IMR-90 (cell line): ENCODE measurements at regions not wholly inside any gene's neighbourhood (a gene's known extent, or its start where the extent isn't known, plus 50 kb on each side); places are given as distances from the start of the nearest gene placed in this dataset.

Experiments
- ATAC-seq: fragments of 200-7000 bp; cut with Tn5 transposase; 2 replicates; pipeline ENCODE4 v1.9.1; 2020; ENCODE audit warnings: low read depth, mild to moderate bottlenecking, moderate library complexity
- BruUV-seq: library from RNA; stranded (reverse); fragments of 400-500 nt; replicated peaks from 2 replicates; lab custom pipeline; 2021; lab: Mats Ljungman, UMichigan
- CTCF ChIA-PET: fragments of 300-600 bp; formaldehyde crosslinking; extraction: SDS; loops from one replicate; lab custom pipeline; 2021; ENCODE audit warnings: antibody characterized with exemption; lab: Yijun Ruan, JAX
- POLR2A ChIA-PET: fragments of 300-600 bp; sonication (Branson Sonifier 250); formaldehyde crosslinking; loops from one replicate; lab custom pipeline; 2022; ENCODE audit warnings: antibody characterized with exemption; ENCODE audit not compliant: unreplicated experiment; lab: Charles Lee
- DNase-seq: peaks from one replicate; pipeline ENCODE4 v3.0.0; 2013
- H2AFZ ChIP-seq: replicated peaks from 2 replicates; pipeline ENCODE3; 2013; ENCODE audit warnings: low read length, mild to moderate bottlenecking; ENCODE audit not compliant: poor library complexity
- H2AK5ac ChIP-seq: 2 replicates; pipeline ENCODE4 v1.6.1; 2013; ENCODE audit warnings: low read depth, low read length, inconsistent platforms
- H2AK9ac ChIP-seq: replicated peaks from 2 replicates; pipeline ENCODE3; 2013; ENCODE audit warnings: mild to moderate bottlenecking, low read depth, low read length, moderate library complexity; ENCODE audit not compliant: poor library complexity
- H2BK120ac ChIP-seq: 2 replicates; pipeline ENCODE4 v1.6.1; 2013; ENCODE audit warnings: low read depth, low read length, inconsistent platforms
- H2BK15ac ChIP-seq: 3 replicates; pipeline ENCODE4 v1.6.1; 2013; ENCODE audit warnings: low read depth, low read length, inconsistent platforms
- H2BK20ac ChIP-seq: 2 replicates; pipeline ENCODE4 v1.6.1; 2013; ENCODE audit warnings: low read depth, mild to moderate bottlenecking, inconsistent platforms, low read length, moderate library complexity
- H2BK5ac ChIP-seq: 2 replicates; pipeline ENCODE4 v1.6.1; 2013; ENCODE audit warnings: mild to moderate bottlenecking, low read depth, low read length, inconsistent platforms; ENCODE audit not compliant: poor library complexity, severe bottlenecking
- H3K14ac ChIP-seq: replicated peaks from 2 replicates; pipeline ENCODE4 v1.6.1; 2013; ENCODE audit warnings: low read depth, low read length, inconsistent platforms
- H3K18ac ChIP-seq: 2 replicates; pipeline ENCODE4 v1.6.1; 2013; ENCODE audit warnings: low read depth, low read length, control low read depth
- H3K23ac ChIP-seq: 2 replicates; pipeline ENCODE4 v1.6.1; 2013; ENCODE audit warnings: low read depth, low read length, inconsistent platforms
- H3K27ac ChIP-seq: 2 replicates; pipeline ENCODE4 v1.5.1; 2013; ENCODE audit warnings: mild to moderate bottlenecking, control low read depth, low read length; ENCODE audit not compliant: insufficient read depth
- H3K27me3 ChIP-seq: 2 replicates; pipeline ENCODE4 v1.6.1; 2013; ENCODE audit warnings: low read length; ENCODE audit not compliant: control insufficient read depth, insufficient read depth
- H3K36me3 ChIP-seq: 2 replicates; pipeline ENCODE4 v1.6.1; 2013; ENCODE audit warnings: low read length, mixed read lengths; ENCODE audit not compliant: control insufficient read depth, insufficient read depth
- H3K4ac ChIP-seq: 2 replicates; pipeline ENCODE4 v1.6.1; 2013; ENCODE audit warnings: low read depth, low read length, inconsistent platforms
- H3K4me1 ChIP-seq: 2 replicates; pipeline ENCODE4 v1.6.1; 2013; ENCODE audit warnings: low read length, mixed read lengths; ENCODE audit not compliant: control insufficient read depth, insufficient read depth
- H3K4me2 ChIP-seq: 2 replicates; pipeline ENCODE4 v1.6.1; 2013; ENCODE audit warnings: low read depth, mild to moderate bottlenecking, control low read depth, low read length, moderate library complexity
- H3K4me3 ChIP-seq: 2 replicates; pipeline ENCODE4 v1.5.1; 2013; ENCODE audit warnings: low read depth, mild to moderate bottlenecking, control low read depth, low read length, moderate library complexity; ENCODE audit not compliant: insufficient read depth
- H3K56ac ChIP-seq: 2 replicates; pipeline ENCODE4 v1.6.1; 2013; ENCODE audit warnings: low read length, inconsistent platforms; ENCODE audit not compliant: insufficient read depth; ENCODE audit errors: extremely low read depth
- H3K79me1 ChIP-seq, 2 experiments: 2 replicates each; pipeline ENCODE4 v1.6.1; 2013; ENCODE audit warnings: low read length in 2 of 2, inconsistent platforms in 1 of 2, low read depth in 1 of 2
- H3K9ac ChIP-seq: 2 replicates; pipeline ENCODE4 v1.6.1; 2013; ENCODE audit warnings: low read depth, low read length, control low read depth
- H3K9me1 ChIP-seq: 2 replicates; pipeline ENCODE4 v1.6.1; 2013; ENCODE audit warnings: low read length, inconsistent platforms; ENCODE audit not compliant: insufficient read depth
- H3K9me3 ChIP-seq: 2 replicates; pipeline ENCODE4 v1.6.1; 2013; ENCODE audit warnings: low read length; ENCODE audit not compliant: control insufficient read depth, insufficient read depth
- H4K20me1 ChIP-seq: 2 replicates; pipeline ENCODE4 v1.6.1; 2013; ENCODE audit warnings: low read length, inconsistent platforms; ENCODE audit not compliant: insufficient read depth
- H4K5ac ChIP-seq: 2 replicates; pipeline ENCODE4 v1.6.1; 2013; ENCODE audit warnings: mild to moderate bottlenecking, low read depth, low read length, control low read depth
- H4K8ac ChIP-seq, 2 experiments: 2 replicates each; pipeline ENCODE4 v1.6.1; 2013; ENCODE audit warnings: low read depth in 2 of 2, low read length in 2 of 2, control low read depth in 1 of 2, inconsistent platforms in 1 of 2
- H4K91ac ChIP-seq: 2 replicates; pipeline ENCODE4 v1.6.1; 2013; ENCODE audit warnings: low read depth, low read length, inconsistent platforms; ENCODE audit not compliant: insufficient read depth
- CTCF ChIP-seq: conservative IDR thresholded peaks from 2 replicates; pipeline ENCODE4 v1.5.1; 2012; ENCODE audit warnings: mild to moderate bottlenecking, low read depth, low read length, improper control_type of control experiment
- FOS ChIP-seq: fragments of 150-350 bp; IDR thresholded peaks from 2 replicates; pipeline ENCODE4 v1.6.1; 2016; ENCODE audit warnings: low read depth, low read length
- MAZ ChIP-seq: IDR thresholded peaks from 2 replicates; pipeline ENCODE4 v1.6.1; 2012; ENCODE audit warnings: low read depth, mild to moderate bottlenecking, low read length, improper control_type of control experiment, moderate library complexity, borderline replicate concordance
- NFE2L2 ChIP-seq: fragments of 150-350 bp; IDR thresholded peaks from 2 replicates; pipeline ENCODE4 v1.6.1; 2016; ENCODE audit warnings: low read depth, mild to moderate bottlenecking, low read length
- RAD21 ChIP-seq: IDR thresholded peaks from 2 replicates; pipeline ENCODE4 v1.6.1; 2012; ENCODE audit warnings: low read length, improper control_type of control experiment
- RCOR1 ChIP-seq: IDR thresholded peaks from 2 replicates; pipeline ENCODE4 v1.6.1; 2012; ENCODE audit warnings: mild to moderate bottlenecking, low read length, improper control_type of control experiment; ENCODE audit not compliant: insufficient replicate concordance
- RFX5 ChIP-seq: IDR thresholded peaks from 2 replicates; pipeline ENCODE4 v1.8.0; 2012; ENCODE audit warnings: low read depth, mild to moderate bottlenecking, low read length, moderate library complexity
- SMC3 ChIP-seq: fragments of 150-350 bp; IDR thresholded peaks from 2 replicates; pipeline ENCODE4 v1.6.1; 2016; ENCODE audit warnings: low read depth, mild to moderate bottlenecking, antibody characterized with exemption, low read length, moderate library complexity
- WGBS, 2 experiments: methylation state at CpG; one replicate each; pipeline versions ENCODE4 v1.1.5 to v1.1.7; 2013; ENCODE audit warnings: missing lambda C conversion rate in 2 of 2; ENCODE audit not compliant: insufficient read length in 1 of 2; ENCODE audit errors: extremely low coverage in 2 of 2; 5-methylcytosine and 5-hydroxymethylcytosine counted together
- dilution Hi-C: fragments of 300-500 bp; cut with HindIII; formaldehyde crosslinking; loops from one replicate; pipeline ENCODE4 v1.14.3; 2018; ENCODE audit warnings: low sequenced_read_pairs; ENCODE audit not compliant: unreplicated experiment
- in situ Hi-C: fragments of 300-500 bp; cut with MboI; formaldehyde crosslinking; loops from 3 replicates; pipeline ENCODE4 v1.14.3; 2019; ENCODE audit warnings: low sequenced_read_pairs, inconsistent platforms, mixed read lengths
- intact Hi-C: fragments of 100-400 bp; cut with micrococcal nuclease; formaldehyde crosslinking; loops from 2 replicates; pipeline ENCODE4 v1.10.0; 2022
- TF ChIP-seq, protein P1 (sequence below): fragments of 150-350 bp; IDR thresholded peaks from 2 replicates; pipeline ENCODE4 v1.6.1; 2017; ENCODE audit warnings: mild to moderate bottlenecking, antibody characterized with exemption, low read length, low read depth

DNA sequence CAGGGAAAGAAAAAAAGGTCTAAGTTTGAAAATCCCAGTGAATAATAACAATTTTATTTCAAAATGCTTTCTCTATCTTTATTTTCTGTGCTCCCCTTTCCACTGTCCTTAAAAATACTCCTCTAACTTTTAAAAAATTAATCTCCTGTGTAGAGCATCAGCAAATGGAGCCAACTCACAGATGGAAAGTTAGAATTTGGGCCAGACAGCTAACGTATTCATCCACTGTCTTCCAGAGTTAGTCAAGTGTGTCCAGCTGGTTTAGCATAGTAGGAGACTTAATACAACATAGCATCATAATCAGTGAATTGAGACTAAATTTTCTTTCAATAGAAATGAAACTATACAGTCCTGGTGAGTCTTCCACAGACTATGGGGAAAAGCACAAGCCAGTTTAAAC is 419.0 kb upstream of the LRRC7 start:
- H2BK120ac ChIP-seq, result no peak overlapping the region
- no peak overlapping the region for H3K4me2 ChIP-seq
- no peaks in the 10 kb centered on the region for H3K79me1 ChIP-seq
- no peak overlapping the region for H2BK5ac ChIP-seq
- dilution Hi-C loops (no loop called here), in situ Hi-C loops (no loop called here), intact Hi-C loops (no loop called here)
- H2AFZ ChIP-seq, result no peak overlapping the region
- no TSS peak for BruUV-seq
- H3K27ac ChIP-seq, result no peak overlapping the region
- DNase-seq (no peak), ATAC-seq (no peak)
- H3K9me3 ChIP-seq, result no peaks in the 10 kb centered on the region
- no peak for TF ChIP-seq NFE2L2
- no peak for TF ChIP-seq RAD21
- TF ChIP-seq RCOR1, result no peak
- TF ChIP-seq FOS, result no peak
- TF ChIP-seq SMC3, result no peak
- TF ChIP-seq MAZ, result no peak
- no peak for TF ChIP-seq RFX5
- no peak for TF ChIP-seq CTCF
- TF ChIP-seq, protein P1, sequence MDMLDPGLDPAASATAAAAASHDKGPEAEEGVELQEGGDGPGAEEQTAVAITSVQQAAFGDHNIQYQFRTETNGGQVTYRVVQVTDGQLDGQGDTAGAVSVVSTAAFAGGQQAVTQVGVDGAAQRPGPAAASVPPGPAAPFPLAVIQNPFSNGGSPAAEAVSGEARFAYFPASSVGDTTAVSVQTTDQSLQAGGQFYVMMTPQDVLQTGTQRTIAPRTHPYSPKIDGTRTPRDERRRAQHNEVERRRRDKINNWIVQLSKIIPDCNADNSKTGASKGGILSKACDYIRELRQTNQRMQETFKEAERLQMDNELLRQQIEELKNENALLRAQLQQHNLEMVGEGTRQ, result no peak
- H3K9me1 ChIP-seq, result no peaks in the 10 kb centered on the region
- no peaks in the 10 kb centered on the region for H4K20me1 ChIP-seq
- CTCF ChIA-PET, result no interaction called here
- no peaks in the 10 kb centered on the region for H3K27me3 ChIP-seq
- no peak overlapping the region for H3K56ac ChIP-seq
- H3K4me3 ChIP-seq, result no peak overlapping the region
- no peak overlapping the region for H4K8ac ChIP-seq
- no peak overlapping the region for H3K9ac ChIP-seq
- H3K4ac ChIP-seq, result no peak overlapping the region
- H4K91ac ChIP-seq, result no peak overlapping the region
- no peak overlapping the region for H2AK9ac ChIP-seq
- H3K23ac ChIP-seq, result no peak overlapping the region
- H4K5ac ChIP-seq, result no peak overlapping the region
- no peaks in the 10 kb centered on the region for H3K36me3 ChIP-seq
- H2AK5ac ChIP-seq, result no peak overlapping the region
- POLR2A ChIA-PET, result no interaction called here
- WGBS, 2 experiments, result no CpG with 5 or more reads among the region's 1 CpG
- H2BK20ac ChIP-seq, result no peak overlapping the region
- no peaks in the 10 kb centered on the region for H3K4me1 ChIP-seq
- H3K14ac ChIP-seq, result no peak overlapping the region
- no peak overlapping the region for H3K18ac ChIP-seq
- H2BK15ac ChIP-seq, result no peak overlapping the region
